Esophagus muscularis mucosa (tissue), 4 donors: ENCODE measurements at regions not wholly inside any gene's neighbourhood (a gene's known extent, or its start where the extent isn't known, plus 50 kb on each side); places are given as distances from the start of the nearest gene placed in this dataset.

Experiments
- EP300 ChIP-seq: sonication (generic); formaldehyde crosslinking; IDR thresholded peaks from one replicate; pipeline ENCODE4 v1.6.1; 2017; ENCODE audit warnings: antibody characterized with exemption
- POLR2AphosphoS5 ChIP-seq, 2 donors: sonication (generic); formaldehyde crosslinking; IDR thresholded peaks; one replicate each; pipeline ENCODE4 v1.6.1; 2017; ENCODE audit warnings: antibody characterized with exemption in 2 of 2
- TF ChIP-seq, protein P1 (sequence below), 3 experiments: fragments of 200-600 bp in 2 of 3; fragments of 450-650 bp in 1 of 3; sonication (generic) in 2 of 3; IDR thresholded peaks; one replicate each; pipeline ENCODE4 v1.5.1; 2017 to 2019; ENCODE audit warnings: antibody characterized with exemption in 3 of 3, mild to moderate bottlenecking in 2 of 3, moderate library complexity in 1 of 3

DNA sequence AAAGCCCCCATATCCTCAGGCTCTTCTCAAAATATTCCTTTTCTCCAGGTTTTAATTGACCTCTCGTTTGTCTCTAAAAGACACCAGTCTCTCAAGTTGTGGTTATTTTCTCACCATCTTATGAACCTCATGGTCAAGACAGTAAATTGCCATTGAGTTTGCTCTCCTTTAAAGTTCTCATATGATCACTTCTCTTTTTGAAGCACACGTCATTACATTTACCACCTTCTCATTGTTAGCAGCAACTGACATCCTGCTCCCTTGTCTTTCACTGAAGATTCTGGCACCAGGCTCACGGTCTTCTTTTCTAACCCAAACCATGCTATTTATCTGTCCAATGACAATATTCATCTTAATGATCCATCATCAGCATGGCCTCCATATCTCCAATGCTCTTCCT, 324.2 kb downstream of the TMA16 start:
- TF ChIP-seq, protein P1, sequence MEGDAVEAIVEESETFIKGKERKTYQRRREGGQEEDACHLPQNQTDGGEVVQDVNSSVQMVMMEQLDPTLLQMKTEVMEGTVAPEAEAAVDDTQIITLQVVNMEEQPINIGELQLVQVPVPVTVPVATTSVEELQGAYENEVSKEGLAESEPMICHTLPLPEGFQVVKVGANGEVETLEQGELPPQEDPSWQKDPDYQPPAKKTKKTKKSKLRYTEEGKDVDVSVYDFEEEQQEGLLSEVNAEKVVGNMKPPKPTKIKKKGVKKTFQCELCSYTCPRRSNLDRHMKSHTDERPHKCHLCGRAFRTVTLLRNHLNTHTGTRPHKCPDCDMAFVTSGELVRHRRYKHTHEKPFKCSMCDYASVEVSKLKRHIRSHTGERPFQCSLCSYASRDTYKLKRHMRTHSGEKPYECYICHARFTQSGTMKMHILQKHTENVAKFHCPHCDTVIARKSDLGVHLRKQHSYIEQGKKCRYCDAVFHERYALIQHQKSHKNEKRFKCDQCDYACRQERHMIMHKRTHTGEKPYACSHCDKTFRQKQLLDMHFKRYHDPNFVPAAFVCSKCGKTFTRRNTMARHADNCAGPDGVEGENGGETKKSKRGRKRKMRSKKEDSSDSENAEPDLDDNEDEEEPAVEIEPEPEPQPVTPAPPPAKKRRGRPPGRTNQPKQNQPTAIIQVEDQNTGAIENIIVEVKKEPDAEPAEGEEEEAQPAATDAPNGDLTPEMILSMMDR (IDR thresholded peaks at IDR 0.05) = no peak
- no peak for TF ChIP-seq EP300
- TF ChIP-seq POLR2AphosphoS5 (IDR thresholded peaks at IDR 0.05) = no peak
